Tibial artery (tissue), 4 donors: ENCODE measurements at regions not wholly inside any gene's neighbourhood (a gene's known extent, or its start where the extent isn't known, plus 50 kb on each side); places are given as distances from the start of the nearest gene placed in this dataset.

ENCODE experiments used
- DNase-seq, 2 donors: peaks; one replicate each; pipeline ENCODE4 v3.0.0-alpha.2; 2019
- H3K27ac ChIP-seq, 2 donors: fragments of 200-600 bp; sonication (generic) in 1 of 2; 1 replicate in 1 of 2; 2 replicates in 1 of 2; pipeline ENCODE4 v1.5.1; 2018 to 2019; ENCODE audit warnings: mild to moderate bottlenecking in 1 of 2
- H3K27me3 ChIP-seq, 2 donors: fragments of 200-600 bp; sonication (generic) in 1 of 2; one replicate each; pipeline versions ENCODE4 v1.5.1 to v1.6.0; 2016 to 2019
- H3K36me3 ChIP-seq, 3 donors: fragments of 200-600 bp; sonication (generic) in 2 of 3; one replicate each; pipeline ENCODE4 v1.5.1; 2016 to 2019; ENCODE audit warnings: mild to moderate bottlenecking in 2 of 3
- H3K4me1 ChIP-seq, 4 donors: fragments of 200-600 bp; sonication (generic) in 2 of 4; 1 replicate in 3 of 4; 2 replicates in 1 of 4; pipeline ENCODE4 v1.5.1; 2016 to 2019
- H3K4me3 ChIP-seq, 2 donors: fragments of 200-600 bp; sonication (generic) in 1 of 2; 1 replicate in 1 of 2; 2 replicates in 1 of 2; pipeline ENCODE4 v1.5.1; 2018 to 2019; ENCODE audit warnings: mild to moderate bottlenecking in 2 of 2
- H3K9me3 ChIP-seq, 3 donors: fragments of 200-600 bp; sonication (generic) in 1 of 3; one replicate each; pipeline ENCODE4 v1.5.1; 2016 to 2019
- intact Hi-C: fragments of 100-400 bp; cut with DNase I; formaldehyde crosslinking; loops from one replicate; pipeline ENCODE4 v1.15.0; 2023; ENCODE audit warnings: low total_unique reads
- TF ChIP-seq, protein P1 (sequence below), 2 experiments: fragments of 200-600 bp in 1 of 2; fragments of 450-650 bp in 1 of 2; IDR thresholded peaks; one replicate each; pipeline ENCODE4 v1.5.1; 2017 to 2019; ENCODE audit warnings: antibody characterized with exemption in 2 of 2, mild to moderate bottlenecking in 1 of 2, moderate library complexity in 1 of 2

DNA sequence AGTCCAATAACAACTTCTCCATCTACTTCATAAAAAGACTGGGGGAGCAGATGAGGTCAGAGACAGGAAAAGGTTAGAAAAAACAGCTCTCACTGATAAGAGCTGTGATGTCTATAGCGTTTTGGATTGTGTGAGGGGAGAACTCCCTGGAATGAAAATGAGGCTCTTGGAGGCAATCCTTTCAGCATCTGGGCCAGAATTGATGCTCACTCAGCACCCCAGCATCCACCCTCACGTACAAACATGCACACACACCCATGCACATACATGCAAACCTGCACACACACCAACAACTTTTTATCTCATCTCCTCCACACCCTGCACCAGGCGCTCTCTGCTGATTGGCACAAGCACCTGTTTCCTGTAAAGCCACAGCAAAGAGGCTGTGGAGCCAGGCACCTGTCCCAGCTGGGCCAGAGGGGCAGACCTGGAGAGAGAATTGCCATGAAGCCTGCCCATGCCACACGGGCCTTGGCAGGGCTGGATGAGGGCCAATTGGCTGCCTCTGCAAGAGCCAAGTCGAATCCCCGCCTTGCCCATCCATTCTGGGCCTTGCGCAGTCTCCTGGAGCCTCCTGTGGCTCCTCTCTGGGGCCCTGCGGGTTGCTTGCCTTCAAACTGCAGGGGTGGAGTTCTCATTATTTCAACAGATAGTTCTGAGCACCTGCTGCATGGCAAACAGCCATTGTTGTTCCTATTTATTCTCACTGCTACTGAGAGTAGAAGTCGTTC, 53.1 kb downstream of the SYNE3 start:
- no peak for DNase-seq
- Histone ChIP-seq H3K27ac (no peak overlapping the region), H3K27me3 (no peaks in the 10 kb centered on the region), H3K4me1 (peaks cover 0 to 12% (median 8%) of the 10 kb centered on the region in 4 donors), H3K9me3 (no peaks in the 10 kb centered on the region), H3K36me3 (peaks cover 7 to 55% (median 39%) of the 10 kb centered on the region in 3 donors), H3K4me3 (no peak overlapping the region)
- intact Hi-C loops: no loop called here
- TF ChIP-seq, protein P1, sequence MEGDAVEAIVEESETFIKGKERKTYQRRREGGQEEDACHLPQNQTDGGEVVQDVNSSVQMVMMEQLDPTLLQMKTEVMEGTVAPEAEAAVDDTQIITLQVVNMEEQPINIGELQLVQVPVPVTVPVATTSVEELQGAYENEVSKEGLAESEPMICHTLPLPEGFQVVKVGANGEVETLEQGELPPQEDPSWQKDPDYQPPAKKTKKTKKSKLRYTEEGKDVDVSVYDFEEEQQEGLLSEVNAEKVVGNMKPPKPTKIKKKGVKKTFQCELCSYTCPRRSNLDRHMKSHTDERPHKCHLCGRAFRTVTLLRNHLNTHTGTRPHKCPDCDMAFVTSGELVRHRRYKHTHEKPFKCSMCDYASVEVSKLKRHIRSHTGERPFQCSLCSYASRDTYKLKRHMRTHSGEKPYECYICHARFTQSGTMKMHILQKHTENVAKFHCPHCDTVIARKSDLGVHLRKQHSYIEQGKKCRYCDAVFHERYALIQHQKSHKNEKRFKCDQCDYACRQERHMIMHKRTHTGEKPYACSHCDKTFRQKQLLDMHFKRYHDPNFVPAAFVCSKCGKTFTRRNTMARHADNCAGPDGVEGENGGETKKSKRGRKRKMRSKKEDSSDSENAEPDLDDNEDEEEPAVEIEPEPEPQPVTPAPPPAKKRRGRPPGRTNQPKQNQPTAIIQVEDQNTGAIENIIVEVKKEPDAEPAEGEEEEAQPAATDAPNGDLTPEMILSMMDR (IDR thresholded peaks at IDR 0.05): no peak

GRCh38 chr14:95462491-95462890, 54.0 kb downstream of the SYNE3 start:
- no peak for DNase-seq
- H3K36me3 ChIP-seq: peaks cover 7 to 54% (median 34%) of the 10 kb centered on the region in 3 donors
- no peaks in the 10 kb centered on the region for H3K9me3 ChIP-seq
- intact Hi-C loops: no loop called here
- H3K4me3 ChIP-seq: no peak overlapping the region
- H3K27me3 ChIP-seq: no peaks in the 10 kb centered on the region
- peaks cover 0 to 15% (median 8%) of the 10 kb centered on the region in 4 donors for H3K4me1 ChIP-seq
- TF ChIP-seq, protein P1 (IDR thresholded peaks at IDR 0.05): no peak
- H3K27ac ChIP-seq: no peak overlapping the region

DNA sequence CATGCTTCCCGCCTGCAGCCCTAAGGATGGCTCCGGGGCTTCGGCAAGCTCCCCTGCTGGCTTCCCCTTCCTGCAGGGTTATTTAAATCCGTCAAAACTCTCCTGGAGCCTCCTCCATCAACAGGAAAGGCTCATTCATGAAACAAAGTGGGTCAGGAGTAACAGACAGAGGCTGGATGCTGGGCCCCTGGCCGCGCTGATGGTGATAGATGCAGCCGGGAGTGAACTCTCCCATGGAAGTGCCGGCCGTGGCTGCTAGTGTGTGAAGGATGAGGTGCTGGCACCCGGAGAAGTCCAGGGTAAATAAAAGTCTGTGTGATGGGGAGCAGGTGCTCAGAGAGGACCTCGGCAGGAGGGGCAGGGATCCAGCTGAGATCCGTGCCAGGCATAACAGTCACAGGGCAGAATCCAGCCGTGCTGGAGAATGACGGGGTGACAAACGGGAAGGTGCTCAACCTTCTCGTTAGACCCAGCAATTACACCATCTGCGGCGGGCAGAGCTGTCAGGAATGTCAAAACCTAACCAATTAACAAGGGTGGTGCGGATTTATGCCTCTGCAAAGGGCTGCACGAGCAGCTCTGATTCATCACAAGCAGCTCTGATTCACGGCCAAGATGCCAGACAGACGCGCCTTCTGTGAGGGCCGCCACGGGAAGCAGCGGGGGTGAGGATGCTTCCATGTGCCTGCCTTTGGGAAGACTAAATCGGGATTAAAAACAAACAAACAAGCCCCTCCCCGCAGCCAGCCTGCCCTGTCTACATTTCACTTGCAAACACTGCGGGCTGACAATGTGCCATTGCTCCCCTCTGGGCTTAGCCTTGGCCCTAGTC, 55.6 kb downstream of the SYNE3 start:
- H3K36me3 ChIP-seq: peaks cover 8 to 38% (median 17%) of the 10 kb centered on the region in 3 donors
- no peak for DNase-seq
- no peak overlapping the region for H3K27ac ChIP-seq
- H3K27me3 ChIP-seq: no peaks in the 10 kb centered on the region
- no peaks in the 10 kb centered on the region for H3K9me3 ChIP-seq
- peaks cover 0 to 20% (median 8%) of the 10 kb centered on the region in 4 donors for H3K4me1 ChIP-seq
- TF ChIP-seq, protein P1 (IDR thresholded peaks at IDR 0.05): no peak
- intact Hi-C loops: no loop called here
- no peak overlapping the region for H3K4me3 ChIP-seq

DNA sequence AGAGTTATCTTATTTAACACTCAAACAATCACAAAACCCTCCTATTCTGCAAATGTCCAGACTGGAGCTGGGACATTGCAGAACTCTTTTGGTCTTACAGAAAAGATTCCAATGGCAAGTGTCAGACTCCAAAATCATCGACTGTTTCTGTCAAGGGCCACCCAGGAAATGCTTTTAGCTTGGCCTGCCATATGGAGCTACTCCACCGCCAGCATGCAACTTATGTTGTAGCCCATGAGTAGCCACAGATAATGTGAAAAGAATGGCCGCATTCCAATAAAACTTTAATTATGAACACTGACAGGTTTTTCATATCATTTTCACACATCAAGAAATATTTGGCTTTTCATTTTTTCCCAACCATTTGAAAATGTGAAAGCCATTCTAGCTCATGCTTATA, 57.5 kb downstream of the SYNE3 start:
- Histone ChIP-seq H3K4me3 (no peak overlapping the region), H3K36me3 (peaks cover 15 to 35% (median 20%) of the 10 kb centered on the region in 3 donors), H3K27ac (no peak overlapping the region), H3K27me3 (no peaks in the 10 kb centered on the region), H3K9me3 (no peaks in the 10 kb centered on the region), H3K4me1 (peaks cover 0 to 20% (median 8%) of the 10 kb centered on the region in 4 donors)
- intact Hi-C loops: no loop called here
- no peak for DNase-seq
- TF ChIP-seq, protein P1 (IDR thresholded peaks at IDR 0.05): no peak

GRCh38 chr14:95458459-95458858, 58.0 kb downstream of the SYNE3 start:
- peaks cover 0 to 20% (median 8%) of the 10 kb centered on the region in 4 donors for H3K4me1 ChIP-seq
- no peak for DNase-seq
- H3K36me3 ChIP-seq: peaks cover 15 to 35% (median 24%) of the 10 kb centered on the region in 3 donors
- no peaks in the 10 kb centered on the region for H3K9me3 ChIP-seq
- TF ChIP-seq, protein P1 (IDR thresholded peaks at IDR 0.05): no peak
- intact Hi-C loops: no loop called here
- H3K27me3 ChIP-seq: no peaks in the 10 kb centered on the region
- no peak overlapping the region for H3K27ac ChIP-seq
- H3K4me3 ChIP-seq: no peak overlapping the region
